ENCODE measurements at regions not wholly inside any gene's neighbourhood (a gene's known extent, or its start where the extent isn't known, plus 50 kb on each side); places are given as distances from the start of the nearest gene placed in this dataset.

- no peaks in the 10 kb centered on the region for H3K4me1 ChIP-seq (ENCODE audit: insufficient read depth, low read length, poor library complexity, severe bottlenecking)
- BruUV-seq (replicated peaks) = no TSS peak
- no peak overlapping the region for H3K4me2 ChIP-seq (ENCODE audit: low read length)
- H3K27ac ChIP-seq (ENCODE audit: low read depth, low read length, poor library complexity, severe bottlenecking) = no peak overlapping the region
- DNase-seq (ENCODE audit: low spot score) = no peak
- no peak overlapping the region for H3K4me3 ChIP-seq (ENCODE audit: low read depth, low read length, poor library complexity, severe bottlenecking)
- H3K9me3 ChIP-seq (ENCODE audit: low read length) = no peaks in the 10 kb centered on the region
- intact Hi-C loops (cut with micrococcal nuclease; ENCODE audit: unreplicated experiment) = no loop called here
- H4K20me1 ChIP-seq (ENCODE audit: insufficient read depth, low read length) = no peaks in the 10 kb centered on the region
- ChIA-PET POLR2A (no interaction called here), CTCF (ENCODE audit: unreplicated experiment) (no interaction called here)
- TF ChIP-seq CTCF (conservative IDR thresholded peaks at IDR 0.05; ENCODE audit: low read length) (no peak), EZH2phosphoT487 (IDR thresholded peaks at IDR 0.05; ENCODE audit: borderline replicate concordance, low read depth, low read length) (no peak)
- no peak overlapping the region for H2AFZ ChIP-seq (ENCODE audit: low read length)
- H3K79me2 ChIP-seq (ENCODE audit: insufficient read depth, low read depth, low read length) = no peaks in the 10 kb centered on the region
- H3K9me2 ChIP-seq (ENCODE audit: insufficient read depth, low read length) = no peaks in the 10 kb centered on the region
- no peaks in the 10 kb centered on the region for H3K36me3 ChIP-seq (ENCODE audit: insufficient read depth, low read length)
Measured at GRCh38 chr1:101158424-101158823, 78.4 kb upstream of the S1PR1 start.

GRCh38 chr1:101154547-101154946 is 82.3 kb upstream of the S1PR1 start:
- CTCF ChIA-PET (ENCODE audit: unreplicated experiment) = no interaction called here
- POLR2A ChIA-PET = interaction anchor here (1.4 kb wide), 1 partner anchor 10 kb away, joined by 5 read pairs; no protein-coding TSS in a partner anchor

GRCh38 chr1:101153692-101154091 is 83.1 kb upstream of the S1PR1 start:
- no peak overlapping the region for H3K4me3 ChIP-seq (ENCODE audit: low read depth, low read length, poor library complexity, severe bottlenecking)
- POLR2A ChIA-PET = no interaction called here
- no peaks in the 10 kb centered on the region for H4K20me1 ChIP-seq (ENCODE audit: insufficient read depth, low read length)
- H2AFZ ChIP-seq (ENCODE audit: low read length) = no peak overlapping the region
- H3K79me2 ChIP-seq (ENCODE audit: insufficient read depth, low read depth, low read length) = no peaks in the 10 kb centered on the region
- DNase-seq (ENCODE audit: low spot score) = no peak
- no peak for TF ChIP-seq EZH2phosphoT487 (IDR thresholded peaks at IDR 0.05; ENCODE audit: borderline replicate concordance, low read depth, low read length)
- BruUV-seq (replicated peaks) = no TSS peak
- no peaks in the 10 kb centered on the region for H3K9me3 ChIP-seq (ENCODE audit: low read length)
- intact Hi-C loops (cut with micrococcal nuclease; ENCODE audit: unreplicated experiment) = no loop called here
- H3K9me2 ChIP-seq (ENCODE audit: insufficient read depth, low read length) = no peaks in the 10 kb centered on the region
- CTCF ChIA-PET (ENCODE audit: unreplicated experiment) = no interaction called here
- H3K4me1 ChIP-seq (ENCODE audit: insufficient read depth, low read length, poor library complexity, severe bottlenecking) = no peaks in the 10 kb centered on the region
- no peaks in the 10 kb centered on the region for H3K36me3 ChIP-seq (ENCODE audit: insufficient read depth, low read length)
- no peak overlapping the region for H3K27ac ChIP-seq (ENCODE audit: low read depth, low read length, poor library complexity, severe bottlenecking)
- no peak overlapping the region for H3K4me2 ChIP-seq (ENCODE audit: low read length)

More at GRCh38 chr1:101154547-101154946, 82.3 kb upstream of the S1PR1 start:
- TF ChIP-seq CTCF (conservative IDR thresholded peaks at IDR 0.05; ENCODE audit: low read length) = no peak
- Histone ChIP-seq H3K79me2 (ENCODE audit: insufficient read depth, low read depth, low read length) (no peaks in the 10 kb centered on the region), H3K36me3 (ENCODE audit: insufficient read depth, low read length) (no peaks in the 10 kb centered on the region), H3K4me2 (ENCODE audit: low read length) (no peak overlapping the region), H3K9me2 (ENCODE audit: insufficient read depth, low read length) (no peaks in the 10 kb centered on the region), H3K4me1 (ENCODE audit: insufficient read depth, low read length, poor library complexity, severe bottlenecking) (no peaks in the 10 kb centered on the region), H3K4me3 (ENCODE audit: low read depth, low read length, poor library complexity, severe bottlenecking) (no peak overlapping the region), H2AFZ (ENCODE audit: low read length) (no peak overlapping the region), H3K27ac (ENCODE audit: low read depth, low read length, poor library complexity, severe bottlenecking) (no peak overlapping the region), H3K9me3 (ENCODE audit: low read length) (no peaks in the 10 kb centered on the region), H4K20me1 (ENCODE audit: insufficient read depth, low read length) (no peaks in the 10 kb centered on the region)
- no TSS peak for BruUV-seq (replicated peaks)
- no peak for DNase-seq (ENCODE audit: low spot score)
- intact Hi-C loops (cut with micrococcal nuclease; ENCODE audit: unreplicated experiment) = no loop called here
